A549 (cell line): ENCODE measurements at regions not wholly inside any gene's neighbourhood (a gene's known extent, or its start where the extent isn't known, plus 50 kb on each side); places are given as distances from the start of the nearest gene placed in this dataset.
A peak's percentile ranks its signal among the peaks of the same experiment; 100 is the strongest.

ENCODE experiments used
- ATAC-seq, 2 experiments: fragments of 200-7000 bp in 1 of 2; fragments of >200 bp in 1 of 2; cut with Nextera tagmentation in 1 of 2; cut with Tn5 transposase in 1 of 2; 3 replicates each; pipeline versions ENCODE4 v1.8.0 to v1.9.1; 2018 to 2020; ENCODE audit warnings: mild to moderate bottlenecking in 1 of 2, moderate library complexity in 1 of 2
- CTCF ChIA-PET: fragments of 300-600 bp; sonication (Branson Sonifier 250); formaldehyde crosslinking; extraction: SDS; loops from one replicate; lab custom pipeline; 2021; ENCODE audit warnings: antibody characterized with exemption, inconsistent platforms; lab: Yijun Ruan, JAX
- POLR2A ChIA-PET: fragments of 350-600 bp; formaldehyde crosslinking; extraction: SDS; loops from one replicate; lab custom pipeline; 2021; ENCODE audit warnings: antibody characterized with exemption, inconsistent platforms; lab: Yijun Ruan, JAX
- DNase-seq, 2 experiments: peaks; one replicate each; pipeline versions ENCODE4 v3.0.0 to v3.0.0-alpha.2; 2011 to 2016; ENCODE audit warnings: low read depth in 1 of 2, low spot score in 1 of 2
- FAIRE-seq: peaks from 2 replicates; lab custom pipeline; 2011; peaks lifted over from hg19 to GRCh38; lab: Jason Lieb, UNC
- H3K27ac ChIP-seq, 2 experiments: fragments of >200 bp; sonication (Bioruptor Twin); formaldehyde crosslinking; 3 replicates each; pipeline ENCODE4 v1.5.1; 2016 to 2017
- H3K4me1 ChIP-seq: fragments of >200 bp; sonication (Bioruptor Twin); formaldehyde crosslinking; 3 replicates; pipeline ENCODE4 v1.6.1; 2016
- H3K4me2 ChIP-seq: fragments of >200 bp; sonication (Bioruptor Twin); formaldehyde crosslinking; 3 replicates; pipeline ENCODE4 v1.6.1; 2016
- H3K4me3 ChIP-seq: fragments of >200 bp; sonication (Bioruptor Twin); formaldehyde crosslinking; 3 replicates; pipeline ENCODE4 v1.5.1; 2016
- H3K9me3 ChIP-seq: fragments of >200 bp; sonication (Bioruptor Twin); formaldehyde crosslinking; 3 replicates; pipeline ENCODE4 v1.6.1; 2016
- ATOH8 ChIP-seq: fragments of 250-450 bp; sonication (Bioruptor Pico); IDR thresholded peaks from 2 replicates; pipeline ENCODE4 v1.5.0; 2020; ENCODE audit warnings: low read depth, mild to moderate bottlenecking, moderate library complexity
- BCL3 ChIP-seq: fragments of >200 bp; sonication (Bioruptor Twin); formaldehyde crosslinking; IDR thresholded peaks from 3 replicates; pipeline ENCODE4 v1.6.1; 2016
- BHLHE40 ChIP-seq: IDR thresholded peaks from 2 replicates; pipeline ENCODE4 v1.6.1; 2012; ENCODE audit warnings: low read depth, low read length, inconsistent platforms
- CBX2 ChIP-seq: fragments of 200-600 bp; sonication (generic); IDR thresholded peaks from 2 replicates; pipeline ENCODE4 v1.6.1; 2016; ENCODE audit warnings: low read depth, mild to moderate bottlenecking, borderline replicate concordance
- CEBPB ChIP-seq, 2 experiments: fragments of >200 bp in 1 of 2; sonication (Bioruptor Twin) in 1 of 2; formaldehyde crosslinking in 1 of 2; IDR thresholded peaks; 2 replicates each; pipeline ENCODE4 v1.6.1; 2012 to 2016
- CHD2 ChIP-seq: fragments of 150-350 bp; IDR thresholded peaks from 2 replicates; pipeline ENCODE4 v1.6.1; 2014; ENCODE audit warnings: low read length; ENCODE audit not compliant: partially characterized antibody
- CTCF ChIP-seq: fragments of >200 bp; sonication (Bioruptor Twin); formaldehyde crosslinking; IDR thresholded peaks from 3 replicates; pipeline ENCODE4 v1.5.1; 2016
- FOSB ChIP-seq: fragments of 250-450 bp; sonication (Bioruptor Pico); IDR thresholded peaks from 2 replicates; pipeline ENCODE4 v1.5.0; 2020; ENCODE audit warnings: mild to moderate bottlenecking, moderate library complexity
- FOSL2 ChIP-seq, 2 experiments: fragments of 450-650 bp in 1 of 2; fragments of >200 bp in 1 of 2; sonication (Bioruptor Twin) in 1 of 2; formaldehyde crosslinking; IDR thresholded peaks; 2 replicates each; pipeline versions ENCODE4 v1.5.0 to v1.6.1; 2016 to 2020; ENCODE audit warnings: mild to moderate bottlenecking in 1 of 2, moderate library complexity in 1 of 2
- FOXS1 ChIP-seq: fragments of 250-450 bp; sonication (Bioruptor Pico); IDR thresholded peaks from 2 replicates; pipeline ENCODE4 v1.5.0; 2020; ENCODE audit warnings: mild to moderate bottlenecking, moderate library complexity
- GATA3 ChIP-seq: IDR thresholded peaks from 2 replicates; pipeline ENCODE4 v1.6.1; 2012; ENCODE audit warnings: borderline replicate concordance
- HEYL ChIP-seq: fragments of 250-450 bp; sonication (Bioruptor Pico); IDR thresholded peaks from 2 replicates; pipeline ENCODE4 v1.8.0; 2021; ENCODE audit warnings: mild to moderate bottlenecking, moderate library complexity
- HOXA7 ChIP-seq: fragments of 250-450 bp; sonication (Bioruptor Pico); IDR thresholded peaks from 2 replicates; pipeline ENCODE4 v1.5.0; 2020; ENCODE audit warnings: mild to moderate bottlenecking, moderate library complexity
- KDM5A ChIP-seq: fragments of 200-600 bp; sonication (generic); IDR thresholded peaks from 2 replicates; pipeline ENCODE4 v1.6.1; 2016; ENCODE audit warnings: antibody characterized with exemption, mild to moderate bottlenecking
- MAFK ChIP-seq: fragments of 450-650 bp; IDR thresholded peaks from 2 replicates; pipeline ENCODE4 v1.6.1; 2014; ENCODE audit not compliant: partially characterized antibody
- PBX3 ChIP-seq: IDR thresholded peaks from 2 replicates; pipeline ENCODE4 v1.6.1; 2012
- REST ChIP-seq: fragments of 200-600 bp; sonication (generic); IDR thresholded peaks from 2 replicates; pipeline ENCODE4 v1.6.1; 2016; ENCODE audit warnings: antibody characterized with exemption, mild to moderate bottlenecking, moderate library complexity
- RFX5 ChIP-seq: fragments of 450-650 bp; IDR thresholded peaks from 2 replicates; pipeline ENCODE4 v1.7.1; 2014; ENCODE audit warnings: antibody characterized with exemption, mild to moderate bottlenecking, moderate library complexity
- TFCP2L1 ChIP-seq: fragments of 250-450 bp; sonication (Bioruptor Pico); IDR thresholded peaks from 2 replicates; pipeline ENCODE4 v1.5.0; 2021; ENCODE audit warnings: mild to moderate bottlenecking
- WGBS: methylation state at CpG from one replicate; pipeline ENCODE4 v1.1.6; 2017; ENCODE audit errors: missing lambda C conversion rate; 5-methylcytosine and 5-hydroxymethylcytosine counted together

- ATAC-seq (no peak), DNase-seq (no peak), FAIRE-seq (no peak)
- TF ChIP-seq BHLHE40 (no peak), HOXA7 (CRISPR knock-in tag) (no peak), GATA3 (no peak), BCL3 (no peak), CTCF (no peak), RFX5 (no peak)
- Histone ChIP-seq H3K4me1 (peaks cover 79% of the 10 kb centered on the region), H3K27ac (peak overlapping the region; percentile 87 to 91), H3K4me3 (no peak overlapping the region), H3K9me3 (no peaks in the 10 kb centered on the region), H3K4me2 (peak overlapping the region; percentile 86)
- WGBS: 42% methylated on average over 5 of the region's 5 CpGs
- ChIA-PET CTCF (interaction anchor here (1.0 to 3.6 kb wide), 6 partner anchors 13 to 112 kb away, joined by 3 to 32 read pairs (median 10); no protein-coding TSS in a partner anchor), POLR2A (no interaction called here)
Observed at GRCh38 chr7:131008840-131009711, 275.1 kb upstream of the KLF14 start.

GRCh38 chr7:131010029-131010716 is 276.2 kb upstream of the KLF14 start:
- H3K4me3 ChIP-seq: no peak overlapping the region
- H3K27ac ChIP-seq: peak overlapping the region; percentile 86 to 87; a peak in 5 of 6 replicates
- DNase-seq (no peak), FAIRE-seq (no peak), ATAC-seq (no peak)
- POLR2A ChIA-PET: no interaction called here
- H3K4me2 ChIP-seq: peak overlapping the region; percentile 86
- 90% methylated on average over 12 of the region's 12 CpGs for WGBS
- TF ChIP-seq CEBPB (IDR thresholded peaks at IDR 0.05) (peak; percentile 28 to 39; a peak in 2 of 4 replicates), ATOH8 (CRISPR knock-in tag) (no peak)
- no peaks in the 10 kb centered on the region for H3K9me3 ChIP-seq
- CTCF ChIA-PET: interaction anchor here (1.0 to 2.0 kb wide), 4 partner anchors 28 to 113 kb away, joined by 3 to 13 read pairs (median 4); no protein-coding TSS in a partner anchor
- H3K4me1 ChIP-seq: peaks cover 90% of the 10 kb centered on the region

GRCh38 chr7:131010717-131011431 is 276.9 kb upstream of the KLF14 start:
- DNase-seq (peak in 1 of 2 experiments; percentile 56), FAIRE-seq (no peak), ATAC-seq (no peak)
- Histone ChIP-seq H3K27ac (peak overlapping the region; percentile 66 to 86), H3K4me1 (peaks cover 97% of the 10 kb centered on the region), H3K4me2 (peak overlapping the region; percentile 86), H3K9me3 (no peaks in the 10 kb centered on the region), H3K4me3 (no peak overlapping the region)
- WGBS: 69% methylated on average over 6 of the region's 6 CpGs
- TF ChIP-seq TFCP2L1 (CRISPR knock-in tag): no peak
- no peak for TF ChIP-seq FOSL2 (IDR thresholded peaks at IDR 0.05)
- TF ChIP-seq FOSL2 (CRISPR knock-in tag; IDR thresholded peaks at IDR 0.05): no peak
- TF ChIP-seq MAFK: no peak
- no peak for TF ChIP-seq KDM5A
- TF ChIP-seq CHD2: no peak
- no peak for TF ChIP-seq REST
- TF ChIP-seq CBX2: no peak
- TF ChIP-seq PBX3: no peak
- no peak for TF ChIP-seq FOXS1 (CRISPR knock-in tag)
- TF ChIP-seq HEYL (CRISPR knock-in tag): no peak
- no peak for TF ChIP-seq FOSB (CRISPR knock-in tag)
- CTCF ChIA-PET: interaction anchor here (0.6 to 2.0 kb wide), 3 partner anchors 29 to 114 kb away, joined by 3 to 13 read pairs (median 4); no protein-coding TSS in a partner anchor
- POLR2A ChIA-PET: interaction anchor here (0.9 kb wide), 1 partner anchor 117 kb away, joined by 4 read pairs; no protein-coding TSS in a partner anchor
